Testis (tissue), 2 donors: ENCODE measurements at regions not wholly inside any gene's neighbourhood (a gene's known extent, or its start where the extent isn't known, plus 50 kb on each side); places are given as distances from the start of the nearest gene placed in this dataset.

Experiments used
- CTCF ChIP-seq, 3 experiments: fragments of 450-650 bp in 2 of 3; fragments of 200-600 bp in 1 of 3; sonication (generic) in 1 of 3; IDR thresholded peaks; one replicate each; pipeline ENCODE4 v1.5.1; 2016 to 2019; ENCODE audit warnings: antibody characterized with exemption in 3 of 3, mild to moderate bottlenecking in 2 of 3, moderate library complexity in 1 of 3
- POLR2A ChIP-seq: fragments of 450-650 bp; IDR thresholded peaks from one replicate; pipeline ENCODE4 v1.6.1; 2017; ENCODE audit warnings: antibody characterized with exemption, mild to moderate bottlenecking, moderate library complexity

DNA sequence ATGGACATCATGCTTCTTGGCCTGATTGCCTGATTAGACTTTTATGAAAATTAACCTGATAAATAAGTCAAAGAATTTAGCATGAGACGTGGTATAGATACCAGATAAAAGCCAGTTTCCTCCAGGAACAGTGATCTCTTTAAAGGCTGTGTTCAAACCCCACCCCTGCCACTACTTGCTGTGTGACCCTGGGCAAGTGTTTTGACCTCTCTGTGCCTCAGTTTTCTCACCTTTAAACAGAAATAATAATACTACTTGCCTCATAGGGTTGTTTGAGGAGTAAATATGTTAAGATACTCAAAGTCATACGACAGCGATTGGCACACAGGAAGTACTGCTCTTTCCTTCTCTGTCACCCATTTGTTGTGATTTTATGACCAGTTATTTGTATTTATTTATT, 115.5 kb downstream of the MAF start:
- TF ChIP-seq CTCF (IDR thresholded peaks at IDR 0.05) (no peak), POLR2A (no peak)
